Mesodermal cell (in vitro differentiated cells): ENCODE measurements at regions not wholly inside any gene's neighbourhood (a gene's known extent, or its start where the extent isn't known, plus 50 kb on each side); places are given as distances from the start of the nearest gene placed in this dataset.
"Not testable (repeated sequence)": the region's sequence is repeated elsewhere in the genome, so short reads cannot be mapped to it uniquely, and the experiment has no call there.

Experiments
- H3K27ac ChIP-seq: 2 replicates; pipeline ENCODE4 v1.7.0; 2013; ENCODE audit warnings: mild to moderate bottlenecking, low read depth, low read length, moderate library complexity; ENCODE audit not compliant: severe bottlenecking
- H3K36me3 ChIP-seq: 2 replicates; pipeline ENCODE4 v1.7.1; 2013; ENCODE audit warnings: mild to moderate bottlenecking, low read length, moderate library complexity; ENCODE audit not compliant: control insufficient read depth, insufficient read depth
- H3K4me1 ChIP-seq: one replicate; pipeline ENCODE4 v1.7.1; 2013; ENCODE audit warnings: mild to moderate bottlenecking, low read length; ENCODE audit not compliant: insufficient read depth, control insufficient read depth, poor library complexity, severe bottlenecking
- H3K4me3 ChIP-seq: 2 replicates; pipeline ENCODE4 v1.7.0; 2013; ENCODE audit warnings: low read length, control low read depth, mild to moderate bottlenecking; ENCODE audit not compliant: insufficient read depth, poor library complexity, severe bottlenecking; ENCODE audit errors: extremely low read depth
- H3K9me3 ChIP-seq: 2 replicates; pipeline ENCODE4 v1.7.1; 2013; ENCODE audit warnings: mild to moderate bottlenecking, low read length, moderate library complexity; ENCODE audit not compliant: control insufficient read depth
- WGBS, 2 experiments: methylation state at CpG; one replicate each; pipeline ENCODE4 v1.1.5; 2013; ENCODE audit warnings: missing lambda C conversion rate in 2 of 2; ENCODE audit not compliant: insufficient coverage in 2 of 2; 5-methylcytosine and 5-hydroxymethylcytosine counted together

GRCh38 chr3:27040674-27041073 lies 328.5 kb downstream of the NEK10 start:
- H3K27ac ChIP-seq: no peak overlapping the region
- no peak overlapping the region for H3K4me3 ChIP-seq
- H3K9me3 ChIP-seq: no peaks in the 10 kb centered on the region
- H3K4me1 ChIP-seq: no peaks in the 10 kb centered on the region
- no peaks in the 10 kb centered on the region for H3K36me3 ChIP-seq

- not testable (repeated sequence) for H3K4me3 ChIP-seq, H3K9me3 ChIP-seq, H3K27ac ChIP-seq, H3K4me1 ChIP-seq, H3K36me3 ChIP-seq
- WGBS, 2 experiments: 43% methylated on average over 1 of the region's 2 CpGs; no CpG with 5 or more reads in 1 of the 2 experiments
These were observed 326.6 kb downstream of the NEK10 start for GRCh38 chr3:27042541-27042940.

- Histone ChIP-seq H3K4me1 (no peaks in the 10 kb centered on the region), H3K27ac (no peak overlapping the region), H3K4me3 (no peak overlapping the region), H3K36me3 (no peaks in the 10 kb centered on the region), H3K9me3 (no peaks in the 10 kb centered on the region)
- 31 to 58% methylated on average over 3 to 4 of the region's 8 CpGs for WGBS, 2 experiments
These were observed 325.7 kb downstream of the NEK10 start for GRCh38 chr3:27043328-27043955.

- Histone ChIP-seq H3K4me3 (no peak overlapping the region), H3K36me3 (no peaks in the 10 kb centered on the region), H3K9me3 (no peaks in the 10 kb centered on the region), H3K27ac (no peak overlapping the region), H3K4me1 (no peaks in the 10 kb centered on the region)
- 89 to 100% methylated on average over 1 of the region's 2 CpGs for WGBS, 2 experiments
These were observed 324.2 kb downstream of the NEK10 start for GRCh38 chr3:27044931-27045481.

- H3K4me3 ChIP-seq: no peak overlapping the region
- no peaks in the 10 kb centered on the region for H3K9me3 ChIP-seq
- H3K36me3 ChIP-seq: no peaks in the 10 kb centered on the region
- H3K4me1 ChIP-seq: no peaks in the 10 kb centered on the region
- no peak overlapping the region for H3K27ac ChIP-seq
These were observed 322.8 kb downstream of the NEK10 start for GRCh38 chr3:27046351-27046750.

- peaks cover 10% of the 10 kb centered on the region for H3K9me3 ChIP-seq
- 77 to 89% methylated on average over 1 of the region's 2 CpGs for WGBS, 2 experiments
- H3K36me3 ChIP-seq: no peaks in the 10 kb centered on the region
- no peak overlapping the region for H3K4me3 ChIP-seq
- H3K27ac ChIP-seq: no peak overlapping the region
- no peaks in the 10 kb centered on the region for H3K4me1 ChIP-seq
These were observed 319.4 kb downstream of the NEK10 start for GRCh38 chr3:27049792-27050191.

GRCh38 chr3:27051527-27051926 lies 317.7 kb downstream of the NEK10 start:
- not testable (repeated sequence) for H3K27ac ChIP-seq, H3K4me1 ChIP-seq, H3K36me3 ChIP-seq, H3K9me3 ChIP-seq, H3K4me3 ChIP-seq
- 73 to 79% methylated on average over 3 of the region's 3 CpGs for WGBS, 2 experiments

- Histone ChIP-seq H3K9me3 (peaks cover 10% of the 10 kb centered on the region), H3K27ac (no peak overlapping the region), H3K36me3 (no peaks in the 10 kb centered on the region), H3K4me3 (no peak overlapping the region), H3K4me1 (no peaks in the 10 kb centered on the region)
- no CpG with 5 or more reads among the region's 2 CpGs for WGBS, 2 experiments
These were observed 312.9 kb downstream of the NEK10 start for GRCh38 chr3:27056326-27056725.

- Histone ChIP-seq H3K4me3 (no peak overlapping the region), H3K27ac (no peak overlapping the region), H3K4me1 (no peaks in the 10 kb centered on the region), H3K36me3 (no peaks in the 10 kb centered on the region), H3K9me3 (no peaks in the 10 kb centered on the region)
These were observed 309.7 kb downstream of the NEK10 start for GRCh38 chr3:27059489-27059888.
